ENCODE measurements at regions not wholly inside any gene's neighbourhood (a gene's known extent, or its start where the extent isn't known, plus 50 kb on each side); places are given as distances from the start of the nearest gene placed in this dataset.

- 80% methylated on average over 3 of the region's 3 CpGs for WGBS (ENCODE audit: insufficient coverage)
- Histone ChIP-seq H3K36me3 (ENCODE audit: control insufficient read depth, insufficient read depth, low read length) (no peaks in the 10 kb centered on the region), H3K9me3 (ENCODE audit: control insufficient read depth, insufficient read depth, low read length) (no peaks in the 10 kb centered on the region), H3K27me3 (ENCODE audit: control insufficient read depth, insufficient read depth, low read length) (no peaks in the 10 kb centered on the region), H3K4me3 (ENCODE audit: low read length) (no peak overlapping the region), H3K4me1 (ENCODE audit: control insufficient read depth, insufficient read depth, low read length) (no peaks in the 10 kb centered on the region), H3K27ac (ENCODE audit: low read length) (no peak overlapping the region)
- DNase-seq (no peak), ATAC-seq (no peak)
- TF ChIP-seq CTCF (IDR thresholded peaks at IDR 0.05): no peak
- Mint-ChIP-seq H3K4me1 (no peaks in the 10 kb centered on the region), H3K9me3 (no peaks in the 10 kb centered on the region), H3K27ac (no peak overlapping the region), H3K4me3 (no peak overlapping the region), H3K36me3 (no peaks in the 10 kb centered on the region), H3K27me3 (ENCODE audit: low read depth in 2 of 2) (peaks cover 5 to 47% of the 10 kb centered on the region in 2 donors)
- intact Hi-C loops (cut with micrococcal nuclease): no loop called here
These were observed 134.2 kb downstream of the SETD4 start for GRCh38 chr21:35926003-35926740.

GRCh38 chr21:35925497-35925896 lies 134.8 kb downstream of the SETD4 start:
- TF ChIP-seq CTCF (IDR thresholded peaks at IDR 0.05): no peak
- H3K4me3 ChIP-seq (ENCODE audit: low read length): no peak overlapping the region
- Mint-ChIP-seq H3K27me3 (ENCODE audit: low read depth in 2 of 2) (peaks cover 5 to 45% of the 10 kb centered on the region in 2 donors), H3K27ac (no peak overlapping the region), H3K36me3 (no peaks in the 10 kb centered on the region), H3K9me3 (no peaks in the 10 kb centered on the region), H3K4me1 (no peaks in the 10 kb centered on the region), H3K4me3 (no peak overlapping the region)
- DNase-seq (no peak), ATAC-seq (peak in 2 of 3 donors; percentile 29 to 48)
- 50% methylated on average over 5 of the region's 6 CpGs for WGBS (ENCODE audit: insufficient coverage)
- H3K36me3 ChIP-seq (ENCODE audit: control insufficient read depth, insufficient read depth, low read length): no peaks in the 10 kb centered on the region
- no peak overlapping the region for H3K27ac ChIP-seq (ENCODE audit: low read length)
- H3K9me3 ChIP-seq (ENCODE audit: control insufficient read depth, insufficient read depth, low read length): no peaks in the 10 kb centered on the region
- intact Hi-C loops (cut with micrococcal nuclease): no loop called here
- H3K4me1 ChIP-seq (ENCODE audit: control insufficient read depth, insufficient read depth, low read length): no peaks in the 10 kb centered on the region
- H3K27me3 ChIP-seq (ENCODE audit: control insufficient read depth, insufficient read depth, low read length): no peaks in the 10 kb centered on the region

- H3K27me3 Mint-ChIP-seq (ENCODE audit: low read depth in 2 of 2): peaks cover 8 to 42% of the 10 kb centered on the region in 2 donors
- no peak for DNase-seq
- no peaks in the 10 kb centered on the region for H3K4me1 ChIP-seq (ENCODE audit: control insufficient read depth, insufficient read depth, low read length)
These were observed 135.5 kb downstream of the SETD4 start for GRCh38 chr21:35924714-35925301.

More at GRCh38 chr21:35924714-35925301, 135.5 kb downstream of the SETD4 start:
- Histone ChIP-seq H3K27ac (ENCODE audit: low read length) (no peak overlapping the region), H3K4me3 (ENCODE audit: low read length) (no peak overlapping the region), H3K36me3 (ENCODE audit: control insufficient read depth, insufficient read depth, low read length) (no peaks in the 10 kb centered on the region), H3K9me3 (ENCODE audit: control insufficient read depth, insufficient read depth, low read length) (no peaks in the 10 kb centered on the region), H3K27me3 (ENCODE audit: control insufficient read depth, insufficient read depth, low read length) (no peaks in the 10 kb centered on the region)
- intact Hi-C loops (cut with micrococcal nuclease): no loop called here
- peak overlapping the region in 1 of 2 donors; percentile 30 for H3K27ac Mint-ChIP-seq
- no peaks in the 10 kb centered on the region for H3K4me1 Mint-ChIP-seq
- H3K36me3 Mint-ChIP-seq: no peaks in the 10 kb centered on the region
- WGBS (ENCODE audit: insufficient coverage): 63% methylated on average over 5 of the region's 6 CpGs
- peak in 2 of 3 donors; percentile 22 to 55 for ATAC-seq
- TF ChIP-seq CTCF (IDR thresholded peaks at IDR 0.05): no peak
- no peak overlapping the region for H3K4me3 Mint-ChIP-seq
- H3K9me3 Mint-ChIP-seq: no peaks in the 10 kb centered on the region

Data from natural killer cell (primary cell).